HEK293T (cell line): ENCODE measurements at regions not wholly inside any gene's neighbourhood (a gene's known extent, or its start where the extent isn't known, plus 50 kb on each side); places are given as distances from the start of the nearest gene placed in this dataset.

Experiments used
- CTCF ChIA-PET: fragments of 350-600 bp; formaldehyde crosslinking; extraction: SDS; loops from one replicate; lab custom pipeline; 2021; ENCODE audit warnings: antibody characterized with exemption, inconsistent platforms; lab: Yijun Ruan, JAX
- POLR2A ChIA-PET: fragments of 350-600 bp; formaldehyde crosslinking; extraction: SDS; loops from one replicate; lab custom pipeline; 2020; ENCODE audit warnings: antibody characterized with exemption, inconsistent platforms; lab: Yijun Ruan, JAX
- DNase-seq: peaks from one replicate; pipeline ENCODE4 v3.0.0; 2012; ENCODE audit warnings: mixed read lengths; ENCODE audit errors: extremely low spot score
- ARNT ChIP-seq: fragments of 450-650 bp; IDR thresholded peaks from 2 replicates; pipeline ENCODE4 v1.6.1; 2017; ENCODE audit warnings: mild to moderate bottlenecking
- BHLHE40 ChIP-seq: fragments of 450-650 bp; IDR thresholded peaks from 2 replicates; pipeline ENCODE4 v1.6.1; 2016; ENCODE audit warnings: mild to moderate bottlenecking, moderate library complexity, borderline replicate concordance
- CTBP1 ChIP-seq: fragments of 450-650 bp; IDR thresholded peaks from 2 replicates; pipeline ENCODE4 v1.6.1; 2016; ENCODE audit warnings: borderline replicate concordance
- ELF4 ChIP-seq: fragments of 450-650 bp; IDR thresholded peaks from 2 replicates; pipeline ENCODE4 v1.6.1; 2017; ENCODE audit warnings: antibody characterized with exemption
- FOXA1 ChIP-seq: fragments of 450-650 bp; IDR thresholded peaks from 2 replicates; pipeline ENCODE4 v1.6.1; 2016; ENCODE audit warnings: mild to moderate bottlenecking
- FOXK2 ChIP-seq: fragments of 450-650 bp; IDR thresholded peaks from 2 replicates; pipeline ENCODE4 v1.6.1; 2016; ENCODE audit warnings: mild to moderate bottlenecking
- FOXM1 ChIP-seq: fragments of 450-650 bp; IDR thresholded peaks from 2 replicates; pipeline ENCODE4 v1.6.1; 2017; ENCODE audit warnings: mild to moderate bottlenecking, borderline replicate concordance
- HDGF ChIP-seq: fragments of 450-650 bp; IDR thresholded peaks from 2 replicates; pipeline ENCODE4 v1.6.1; 2017; ENCODE audit warnings: antibody characterized with exemption, borderline replicate concordance
- L3MBTL2 ChIP-seq: fragments of 450-650 bp; conservative IDR thresholded peaks from 2 replicates; pipeline ENCODE4 v1.6.1; 2016; ENCODE audit warnings: mild to moderate bottlenecking
- LEF1 ChIP-seq: fragments of 450-650 bp; IDR thresholded peaks from 2 replicates; pipeline ENCODE4 v1.6.1; 2017; ENCODE audit warnings: mild to moderate bottlenecking, borderline replicate concordance
- NFRKB ChIP-seq: fragments of 450-650 bp; IDR thresholded peaks from 2 replicates; pipeline ENCODE4 v1.6.1; 2016; ENCODE audit warnings: mild to moderate bottlenecking, moderate library complexity
- SP1 ChIP-seq: fragments of 450-650 bp; IDR thresholded peaks from 2 replicates; pipeline ENCODE4 v1.6.1; 2017
- SUZ12 ChIP-seq: fragments of 450-650 bp; IDR thresholded peaks from 2 replicates; pipeline ENCODE4 v1.6.1; 2016; ENCODE audit warnings: mild to moderate bottlenecking
- TARDBP ChIP-seq: fragments of 450-650 bp; IDR thresholded peaks from 2 replicates; pipeline ENCODE4 v1.6.1; 2016
- ZNF384 ChIP-seq: fragments of 450-650 bp; IDR thresholded peaks from 2 replicates; pipeline ENCODE4 v1.6.1; 2016
- TF ChIP-seq, protein P1 (sequence below): fragments of 450-650 bp; IDR thresholded peaks from 2 replicates; pipeline ENCODE4 v1.6.1; 2016

DNA sequence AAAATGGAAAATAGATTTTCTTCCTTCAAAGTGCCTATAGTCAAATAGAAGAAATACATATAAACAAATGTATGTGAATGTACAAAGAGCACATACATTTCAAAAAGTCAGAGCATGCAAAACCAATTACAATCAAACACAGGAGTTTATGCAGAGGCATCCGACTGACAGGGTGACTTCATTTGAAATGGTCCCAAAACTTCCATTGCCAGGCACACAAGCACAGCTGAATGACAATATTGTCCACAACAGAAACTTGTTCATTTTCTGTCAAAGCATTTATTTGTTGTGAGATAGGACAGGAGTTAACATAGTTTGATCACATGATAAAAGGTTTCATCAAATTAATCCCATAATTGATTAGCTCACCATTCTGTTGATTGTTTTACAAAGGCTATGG, 96.4 kb upstream of the TTC29 start:
- DNase-seq, result no peak
- TF ChIP-seq SUZ12, result no peak
- TF ChIP-seq TARDBP, result no peak
- no peak for TF ChIP-seq L3MBTL2
- no peak for TF ChIP-seq ELF4
- TF ChIP-seq ARNT, result no peak
- ChIA-PET CTCF (no interaction called here), POLR2A (no interaction called here)

DNA sequence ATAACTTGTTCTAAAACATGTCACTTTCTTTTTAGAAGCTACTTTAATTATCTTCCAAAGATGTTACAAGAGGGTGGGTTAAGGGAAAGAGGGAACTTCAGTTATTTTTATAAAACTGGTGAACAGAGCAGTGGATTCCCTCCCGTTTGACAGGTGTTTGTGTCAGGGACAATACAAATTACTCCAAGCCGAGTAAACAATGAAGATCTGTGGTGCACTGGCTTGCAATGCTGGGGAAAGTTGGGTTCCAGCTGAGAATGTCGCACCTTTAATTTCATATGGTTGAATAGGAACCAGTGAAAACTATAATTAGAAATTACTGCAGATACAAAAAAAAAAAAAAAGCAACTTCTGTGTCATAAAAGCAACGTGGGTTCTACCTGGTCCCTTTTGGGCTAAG, 98.6 kb upstream of the TTC29 start:
- ChIA-PET CTCF (no interaction called here), POLR2A (no interaction called here)
- no peak for TF ChIP-seq FOXM1
- no peak for TF ChIP-seq NFRKB
- TF ChIP-seq ARNT, result no peak
- TF ChIP-seq, protein P1, sequence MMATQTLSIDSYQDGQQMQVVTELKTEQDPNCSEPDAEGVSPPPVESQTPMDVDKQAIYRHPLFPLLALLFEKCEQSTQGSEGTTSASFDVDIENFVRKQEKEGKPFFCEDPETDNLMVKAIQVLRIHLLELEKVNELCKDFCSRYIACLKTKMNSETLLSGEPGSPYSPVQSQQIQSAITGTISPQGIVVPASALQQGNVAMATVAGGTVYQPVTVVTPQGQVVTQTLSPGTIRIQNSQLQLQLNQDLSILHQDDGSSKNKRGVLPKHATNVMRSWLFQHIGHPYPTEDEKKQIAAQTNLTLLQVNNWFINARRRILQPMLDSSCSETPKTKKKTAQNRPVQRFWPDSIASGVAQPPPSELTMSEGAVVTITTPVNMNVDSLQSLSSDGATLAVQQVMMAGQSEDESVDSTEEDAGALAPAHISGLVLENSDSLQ, result no peak
- no peak for TF ChIP-seq FOXK2
- no peak for TF ChIP-seq LEF1
- no peak for TF ChIP-seq L3MBTL2
- TF ChIP-seq FOXA1, result no peak
- no peak for TF ChIP-seq CTBP1
- TF ChIP-seq SP1, result no peak
- no peak for TF ChIP-seq BHLHE40
- TF ChIP-seq HDGF, result no peak
- TF ChIP-seq ELF4, result no peak
- TF ChIP-seq TARDBP, result no peak
- TF ChIP-seq ZNF384, result no peak
- no peak for TF ChIP-seq SUZ12
- no peak for DNase-seq

DNA sequence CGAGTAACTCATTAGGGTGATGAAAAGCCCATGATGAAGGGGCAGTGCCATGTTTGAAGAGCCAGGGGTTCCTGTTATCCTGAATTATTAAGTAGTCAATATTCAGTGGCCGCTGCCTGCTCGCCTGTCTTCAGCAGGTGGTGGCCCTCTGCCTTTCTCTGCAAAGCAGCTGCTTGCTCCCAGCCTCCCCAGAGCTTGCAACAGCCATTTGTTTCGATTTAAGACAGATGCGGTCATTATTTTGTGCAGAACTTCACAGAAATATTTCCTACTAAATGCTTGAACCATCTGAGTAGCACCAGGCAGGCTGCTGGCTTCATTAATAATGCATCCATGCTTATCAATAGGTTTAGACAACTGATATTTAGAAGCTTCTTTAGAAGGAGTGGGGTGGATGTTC, 104.3 kb upstream of the TTC29 start:
- ChIA-PET CTCF (no interaction called here), POLR2A (no interaction called here)
- no peak for TF ChIP-seq HDGF
- no peak for TF ChIP-seq SP1
- TF ChIP-seq FOXM1, result no peak
- no peak for TF ChIP-seq TARDBP
- no peak for TF ChIP-seq ARNT
- TF ChIP-seq ZNF384, result no peak
- TF ChIP-seq BHLHE40, result no peak
- no peak for TF ChIP-seq CTBP1
- TF ChIP-seq L3MBTL2, result no peak
- TF ChIP-seq, protein P1, result no peak
- TF ChIP-seq FOXK2, result no peak
- TF ChIP-seq FOXA1, result no peak
- no peak for TF ChIP-seq ELF4
- no peak for TF ChIP-seq LEF1
- TF ChIP-seq NFRKB, result no peak
- no peak for TF ChIP-seq SUZ12
- no peak for DNase-seq

DNA sequence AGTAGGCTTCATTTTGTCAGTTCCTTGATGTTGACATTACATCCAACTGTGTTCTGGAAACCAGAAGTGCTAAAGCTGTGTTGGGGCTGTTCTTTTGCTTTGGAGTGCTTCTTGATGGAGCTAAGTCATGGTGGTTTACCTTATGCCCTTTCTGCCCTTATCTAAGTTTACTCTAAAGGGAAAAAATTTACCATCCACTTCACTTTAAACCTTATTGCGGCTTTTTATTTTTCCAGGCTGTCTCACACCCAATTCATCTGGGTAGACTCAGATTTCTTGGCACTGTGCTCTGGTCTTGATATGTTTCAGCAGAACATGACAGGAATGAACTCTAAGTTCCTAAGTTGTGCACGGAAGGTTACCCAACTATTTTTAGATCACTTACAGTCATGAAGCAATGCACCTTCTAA, 104.7 kb upstream of the TTC29 start:
- DNase-seq, result no peak
- CTCF ChIA-PET, result no interaction called here
- TF ChIP-seq BHLHE40 (no peak), SUZ12 (no peak), FOXK2 (no peak), L3MBTL2 (no peak), SP1 (no peak), ZNF384 (no peak), NFRKB (no peak), LEF1 (no peak), CTBP1 (no peak), ELF4 (no peak), HDGF (no peak), TARDBP (no peak), ARNT (no peak), FOXM1 (no peak), FOXA1 (no peak)
- TF ChIP-seq, protein P1, result no peak
- POLR2A ChIA-PET, result no interaction called here

DNA sequence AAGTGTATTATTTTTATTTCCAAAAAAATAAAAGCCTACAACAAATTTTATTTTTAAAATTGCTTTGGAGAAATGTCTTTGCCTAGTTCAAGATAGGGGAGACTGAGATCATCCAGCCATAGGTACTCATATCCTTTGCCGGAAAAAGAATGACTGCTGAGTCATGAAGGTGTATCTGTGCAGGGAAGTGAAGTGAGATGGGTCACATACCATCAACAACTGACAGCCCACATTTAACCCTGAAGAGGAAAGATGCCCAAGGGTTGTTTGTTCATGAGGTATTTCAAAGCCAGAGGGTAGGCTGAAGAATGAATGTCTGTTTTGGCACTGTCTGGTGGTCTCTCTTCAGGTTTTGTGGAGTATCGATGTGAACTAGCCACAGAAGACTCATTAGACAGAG, 106.7 kb upstream of the TTC29 start:
- DNase-seq, result no peak
- ChIA-PET CTCF (no interaction called here), POLR2A (no interaction called here)
- TF ChIP-seq FOXK2, result no peak
- no peak for TF ChIP-seq FOXM1
- no peak for TF ChIP-seq LEF1
- no peak for TF ChIP-seq CTBP1
- TF ChIP-seq, protein P1, result no peak
- TF ChIP-seq SP1, result no peak
- TF ChIP-seq SUZ12, result no peak
- TF ChIP-seq NFRKB, result no peak
- no peak for TF ChIP-seq TARDBP
- no peak for TF ChIP-seq ZNF384
- no peak for TF ChIP-seq ELF4
- no peak for TF ChIP-seq BHLHE40
- TF ChIP-seq HDGF, result no peak
- no peak for TF ChIP-seq L3MBTL2
- TF ChIP-seq ARNT, result no peak
- TF ChIP-seq FOXA1, result no peak
